Natural killer cell (primary cell): ENCODE measurements at regions not wholly inside any gene's neighbourhood (a gene's known extent, or its start where the extent isn't known, plus 50 kb on each side); places are given as distances from the start of the nearest gene placed in this dataset.

ENCODE experiments used
- ATAC-seq, 3 donors: fragments of 150-1000 bp in 2 of 3; fragments of 200-7000 bp in 1 of 3; cut with Tn5 transposase; 1 replicate in 1 of 3; 2 replicates in 2 of 3; pipeline ENCODE4 v1.10.0; 2021; ENCODE audit warnings: mild to moderate bottlenecking in 2 of 3, moderate library complexity in 2 of 3
- DNase-seq, 2 donors: peaks; one replicate each; pipeline versions ENCODE4 v3.0.0 to v3.0.0-alpha.2; 2013 to 2021; ENCODE audit warnings: mixed read lengths in 1 of 2
- H3K27ac ChIP-seq: one replicate; pipeline ENCODE4 v1.5.1; 2013; ENCODE audit warnings: mild to moderate bottlenecking, low read length
- H3K27me3 ChIP-seq: one replicate; pipeline ENCODE4 v1.6.1; 2013; ENCODE audit warnings: low read length; ENCODE audit not compliant: control insufficient read depth, insufficient read depth
- H3K36me3 ChIP-seq: one replicate; pipeline ENCODE4 v1.6.1; 2013; ENCODE audit warnings: low read length; ENCODE audit not compliant: control insufficient read depth, insufficient read depth
- H3K4me1 ChIP-seq: one replicate; pipeline ENCODE4 v1.6.1; 2013; ENCODE audit warnings: low read length; ENCODE audit not compliant: control insufficient read depth, insufficient read depth
- H3K4me3 ChIP-seq: one replicate; pipeline ENCODE4 v1.5.1; 2013; ENCODE audit warnings: low read length
- H3K9me3 ChIP-seq: one replicate; pipeline ENCODE4 v1.6.1; 2013; ENCODE audit warnings: low read length; ENCODE audit not compliant: control insufficient read depth, insufficient read depth
- H3K27ac Mint-ChIP-seq, 2 donors: one replicate each; pipeline ENCODE4 v1.8.0; 2022; ENCODE audit warnings: mild to moderate bottlenecking in 2 of 2, mixed read lengths in 2 of 2, moderate library complexity in 1 of 2
- H3K27me3 Mint-ChIP-seq, 2 donors: one replicate each; pipeline ENCODE4 v1.8.0; 2022; ENCODE audit warnings: low read depth in 2 of 2, mixed read lengths in 2 of 2
- H3K36me3 Mint-ChIP-seq: one replicate; pipeline ENCODE4 v1.8.0; 2022; ENCODE audit warnings: mixed read lengths
- H3K4me1 Mint-ChIP-seq, 2 donors: one replicate each; pipeline ENCODE4 v1.8.0; 2022; ENCODE audit warnings: mixed read lengths in 2 of 2
- H3K4me3 Mint-ChIP-seq: one replicate; pipeline ENCODE4 v1.8.0; 2022; ENCODE audit warnings: mild to moderate bottlenecking, moderate library complexity, mixed read lengths
- H3K9me3 Mint-ChIP-seq, 2 donors: one replicate each; pipeline ENCODE4 v1.8.0; 2022; ENCODE audit warnings: mixed read lengths in 2 of 2
- WGBS: methylation state at CpG from one replicate; pipeline ENCODE4 v1.1.7; 2013; ENCODE audit warnings: missing lambda C conversion rate; ENCODE audit not compliant: insufficient coverage; 5-methylcytosine and 5-hydroxymethylcytosine counted together
- intact Hi-C: fragments of 100-400 bp; cut with micrococcal nuclease; formaldehyde crosslinking; loops from one replicate; pipeline ENCODE4 v1.14.2; 2022
- TF ChIP-seq, protein P1 (sequence below): fragments of 200-600 bp; IDR thresholded peaks from one replicate; pipeline ENCODE4 v1.8.0; 2022; ENCODE audit warnings: antibody characterized with exemption

DNA sequence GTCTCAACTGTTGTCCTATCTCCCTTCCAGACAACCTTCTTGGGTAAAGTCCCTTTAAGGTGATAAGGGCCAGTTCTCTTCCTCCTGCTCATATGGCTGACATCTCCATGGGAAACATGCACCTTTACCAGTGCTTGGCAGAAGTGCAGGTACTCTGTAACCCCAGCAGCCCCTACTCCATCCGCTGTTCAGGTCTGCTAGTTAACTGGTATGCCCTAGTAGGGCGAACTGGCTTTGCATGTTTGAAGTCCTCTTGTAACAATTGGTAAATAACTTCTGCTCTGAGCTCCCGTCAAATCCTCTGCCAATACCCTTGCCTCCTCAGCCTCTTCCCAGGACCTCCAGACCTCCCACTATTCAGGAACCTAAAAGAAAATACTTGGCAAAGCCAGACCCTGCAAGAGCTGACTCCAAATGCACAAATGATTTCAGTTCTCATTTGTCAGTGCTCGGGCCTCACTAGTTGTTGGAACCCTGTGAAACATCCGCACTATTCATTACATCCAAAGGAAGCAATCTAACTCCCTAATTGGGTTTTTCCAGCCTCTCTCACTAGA is 703.7 kb downstream of the MAFB start:
- H3K27ac Mint-ChIP-seq = no peak overlapping the region
- Histone ChIP-seq H3K9me3 (no peaks in the 10 kb centered on the region), H3K27ac (no peak overlapping the region), H3K27me3 (no peaks in the 10 kb centered on the region), H3K36me3 (no peaks in the 10 kb centered on the region), H3K4me3 (no peak overlapping the region), H3K4me1 (no peaks in the 10 kb centered on the region)
- no peak for DNase-seq
- intact Hi-C loops = no loop called here
- no peaks in the 10 kb centered on the region for H3K36me3 Mint-ChIP-seq
- no peaks in the 10 kb centered on the region for H3K4me1 Mint-ChIP-seq
- WGBS = 91% methylated on average over 5 of the region's 5 CpGs
- TF ChIP-seq, protein P1, sequence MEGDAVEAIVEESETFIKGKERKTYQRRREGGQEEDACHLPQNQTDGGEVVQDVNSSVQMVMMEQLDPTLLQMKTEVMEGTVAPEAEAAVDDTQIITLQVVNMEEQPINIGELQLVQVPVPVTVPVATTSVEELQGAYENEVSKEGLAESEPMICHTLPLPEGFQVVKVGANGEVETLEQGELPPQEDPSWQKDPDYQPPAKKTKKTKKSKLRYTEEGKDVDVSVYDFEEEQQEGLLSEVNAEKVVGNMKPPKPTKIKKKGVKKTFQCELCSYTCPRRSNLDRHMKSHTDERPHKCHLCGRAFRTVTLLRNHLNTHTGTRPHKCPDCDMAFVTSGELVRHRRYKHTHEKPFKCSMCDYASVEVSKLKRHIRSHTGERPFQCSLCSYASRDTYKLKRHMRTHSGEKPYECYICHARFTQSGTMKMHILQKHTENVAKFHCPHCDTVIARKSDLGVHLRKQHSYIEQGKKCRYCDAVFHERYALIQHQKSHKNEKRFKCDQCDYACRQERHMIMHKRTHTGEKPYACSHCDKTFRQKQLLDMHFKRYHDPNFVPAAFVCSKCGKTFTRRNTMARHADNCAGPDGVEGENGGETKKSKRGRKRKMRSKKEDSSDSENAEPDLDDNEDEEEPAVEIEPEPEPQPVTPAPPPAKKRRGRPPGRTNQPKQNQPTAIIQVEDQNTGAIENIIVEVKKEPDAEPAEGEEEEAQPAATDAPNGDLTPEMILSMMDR = no peak
- peaks cover 4 to 5% of the 10 kb centered on the region in 2 donors for H3K9me3 Mint-ChIP-seq
- H3K27me3 Mint-ChIP-seq = no peaks in the 10 kb centered on the region
- no peak for ATAC-seq
- H3K4me3 Mint-ChIP-seq = no peak overlapping the region

DNA sequence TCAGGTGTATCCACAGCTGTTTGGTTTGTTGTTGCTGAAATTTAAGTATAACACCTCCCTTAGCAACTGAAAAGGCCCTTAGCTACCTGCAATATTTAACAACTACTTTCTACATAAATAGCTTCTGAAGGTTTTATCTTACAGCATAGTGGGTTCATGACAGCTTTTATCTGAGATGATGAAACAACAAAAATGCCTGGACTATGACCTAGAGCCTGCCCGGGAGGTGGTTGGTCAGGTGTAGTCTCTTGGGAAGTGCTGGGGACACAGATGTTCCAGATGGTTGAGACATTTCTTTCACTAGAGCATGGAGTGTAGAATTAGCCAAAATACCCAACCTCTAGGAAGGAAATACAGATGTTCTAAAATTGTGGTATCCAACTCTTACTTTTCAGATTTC is 705.4 kb downstream of the MAFB start:
- Mint-ChIP-seq H3K27me3 (no peaks in the 10 kb centered on the region), H3K4me1 (no peaks in the 10 kb centered on the region), H3K36me3 (no peaks in the 10 kb centered on the region), H3K9me3 (peaks cover 0 to 5% of the 10 kb centered on the region in 2 donors), H3K4me3 (no peak overlapping the region), H3K27ac (no peak overlapping the region)
- intact Hi-C loops = no loop called here
- no peak overlapping the region for H3K4me3 ChIP-seq
- DNase-seq (no peak), ATAC-seq (no peak)
- H3K27me3 ChIP-seq = no peaks in the 10 kb centered on the region
- no peaks in the 10 kb centered on the region for H3K4me1 ChIP-seq
- no peaks in the 10 kb centered on the region for H3K36me3 ChIP-seq
- TF ChIP-seq, protein P1 = no peak
- WGBS = 80% methylated on average over 1 of the region's 1 CpG
- H3K27ac ChIP-seq = no peak overlapping the region
- no peaks in the 10 kb centered on the region for H3K9me3 ChIP-seq

DNA sequence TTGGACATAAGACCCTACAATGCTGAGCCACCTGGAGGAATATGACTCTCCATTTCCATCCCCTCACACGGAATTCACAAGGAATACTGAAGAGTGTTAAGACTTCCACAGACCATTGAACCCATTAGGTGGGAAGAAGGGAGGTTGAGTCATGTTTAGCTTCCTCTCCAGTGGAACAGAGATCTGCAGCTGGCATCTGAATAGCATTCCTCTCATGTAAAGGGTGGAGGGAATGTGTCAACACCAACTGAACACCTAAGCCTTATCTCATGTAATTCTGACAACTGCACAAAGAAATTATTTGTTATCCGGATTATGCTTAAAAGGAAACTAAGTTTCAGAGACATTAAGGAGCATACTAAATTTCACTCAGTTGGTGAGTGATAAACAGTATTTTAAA is 705.9 kb downstream of the MAFB start:
- ATAC-seq (no peak), DNase-seq (no peak)
- Histone ChIP-seq H3K4me3 (no peak overlapping the region), H3K27me3 (no peaks in the 10 kb centered on the region), H3K27ac (no peak overlapping the region), H3K4me1 (no peaks in the 10 kb centered on the region), H3K9me3 (no peaks in the 10 kb centered on the region), H3K36me3 (no peaks in the 10 kb centered on the region)
- H3K36me3 Mint-ChIP-seq = no peaks in the 10 kb centered on the region
- intact Hi-C loops = no loop called here
- H3K4me1 Mint-ChIP-seq = no peaks in the 10 kb centered on the region
- no peak overlapping the region for H3K27ac Mint-ChIP-seq
- peaks cover 0 to 5% of the 10 kb centered on the region in 2 donors for H3K9me3 Mint-ChIP-seq
- TF ChIP-seq, protein P1 = no peak
- no CpG with 5 or more reads among the region's 2 CpGs for WGBS
- H3K4me3 Mint-ChIP-seq = no peak overlapping the region
- no peaks in the 10 kb centered on the region for H3K27me3 Mint-ChIP-seq

DNA sequence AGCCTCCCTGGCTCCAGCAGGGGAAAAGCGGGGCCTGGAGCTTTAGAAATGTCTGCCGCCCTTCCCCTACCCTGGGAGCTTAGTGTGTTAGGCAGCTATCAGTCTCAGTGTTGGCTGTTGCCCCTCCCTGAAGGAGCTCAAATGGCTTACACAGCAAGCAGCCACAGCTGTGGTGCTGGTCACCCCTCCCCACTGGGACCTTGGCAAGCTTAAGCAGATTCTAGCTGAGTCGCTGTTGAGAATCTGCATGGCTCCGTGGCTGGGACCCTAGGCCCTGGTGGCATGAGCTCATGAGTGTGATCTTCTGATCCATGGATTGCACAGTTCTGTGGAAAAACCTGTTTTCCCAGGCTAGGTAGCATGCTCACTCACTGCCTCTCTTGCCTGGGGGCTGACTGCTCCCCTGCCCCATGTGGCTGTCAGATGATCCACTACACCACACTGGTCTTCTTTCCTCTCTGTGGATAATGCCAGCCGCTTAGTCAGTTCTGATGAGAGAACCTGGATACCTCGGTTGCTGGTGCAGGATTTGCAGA is 714.0 kb downstream of the MAFB start:
- intact Hi-C loops = no loop called here
- DNase-seq (no peak), ATAC-seq (no peak)
- Histone ChIP-seq H3K4me3 (no peak overlapping the region), H3K9me3 (peaks cover 3% of the 10 kb centered on the region), H3K4me1 (no peaks in the 10 kb centered on the region), H3K27me3 (no peaks in the 10 kb centered on the region), H3K27ac (no peak overlapping the region), H3K36me3 (no peaks in the 10 kb centered on the region)
- Mint-ChIP-seq H3K27me3 (no peaks in the 10 kb centered on the region), H3K4me1 (no peaks in the 10 kb centered on the region), H3K4me3 (no peak overlapping the region), H3K27ac (no peak overlapping the region), H3K9me3 (peaks cover 8 to 9% of the 10 kb centered on the region in 2 donors), H3K36me3 (peaks cover 7% of the 10 kb centered on the region)
- TF ChIP-seq, protein P1 = no peak
- 75% methylated on average over 6 of the region's 6 CpGs for WGBS
